ENCODE measurements at regions not wholly inside any gene's neighbourhood (a gene's known extent, or its start where the extent isn't known, plus 50 kb on each side); places are given as distances from the start of the nearest gene placed in this dataset.

DNA sequence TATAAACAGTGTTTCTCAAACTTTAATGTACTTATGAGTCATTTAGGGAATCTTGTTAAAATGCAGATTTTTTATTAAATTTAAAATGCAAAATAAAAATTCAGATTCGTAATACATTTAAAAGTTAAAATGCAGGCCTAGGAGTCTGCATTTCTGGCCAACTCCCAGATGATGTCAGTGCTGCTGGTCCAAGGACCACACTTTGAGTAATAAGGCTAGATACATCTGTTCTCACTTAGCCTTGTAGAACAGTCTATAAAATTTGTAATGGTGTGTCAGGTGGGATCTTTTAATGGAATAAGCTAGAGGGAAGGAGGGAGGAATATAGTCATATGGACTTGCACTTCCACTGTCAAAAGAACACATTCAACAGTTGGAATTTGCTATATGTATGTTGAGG lies 295.6 kb upstream of the BMP2 start:
- Mint-ChIP-seq H3K27ac (no peak overlapping the region), H3K36me3 (no peaks in the 10 kb centered on the region), H3K27me3 (peaks cover 20% of the 10 kb centered on the region)

GRCh38 chr20:6471110-6471647 lies 296.3 kb upstream of the BMP2 start:
- Mint-ChIP-seq H3K4me3 (no peak overlapping the region), H3K27ac (no peak overlapping the region), H3K4me1 (ENCODE audit: unreplicated experiment) (peaks cover 6% of the 10 kb centered on the region), H3K9me3 (no peaks in the 10 kb centered on the region), H3K27me3 (peaks cover 20% of the 10 kb centered on the region), H3K36me3 (no peaks in the 10 kb centered on the region)
- DNase-seq (ENCODE audit: extremely low spot score, unreplicated experiment): no peak
- no peak for TF ChIP-seq CTCF (conservative IDR thresholded peaks at IDR 0.05)

More for the DNA sequence above, 295.6 kb upstream of the BMP2 start:
- peaks cover 6% of the 10 kb centered on the region for H3K4me1 Mint-ChIP-seq (ENCODE audit: unreplicated experiment)
- no peak overlapping the region for H3K4me3 Mint-ChIP-seq
- no peak for DNase-seq (ENCODE audit: extremely low spot score, unreplicated experiment)
- no peaks in the 10 kb centered on the region for H3K9me3 Mint-ChIP-seq
- no peak for TF ChIP-seq CTCF (conservative IDR thresholded peaks at IDR 0.05)

- Mint-ChIP-seq H3K36me3 (no peaks in the 10 kb centered on the region), H3K4me3 (no peak overlapping the region), H3K27me3 (peaks cover 19% of the 10 kb centered on the region), H3K4me1 (ENCODE audit: unreplicated experiment) (peaks cover 6% of the 10 kb centered on the region), H3K9me3 (no peaks in the 10 kb centered on the region), H3K27ac (no peak overlapping the region)
- no peak for DNase-seq (ENCODE audit: extremely low spot score, unreplicated experiment)
- TF ChIP-seq CTCF (conservative IDR thresholded peaks at IDR 0.05): no peak
These were observed 297.8 kb upstream of the BMP2 start for GRCh38 chr20:6469695-6470094.

- no peak overlapping the region for H3K4me3 Mint-ChIP-seq
- no peak for TF ChIP-seq CTCF (conservative IDR thresholded peaks at IDR 0.05)
- no peak overlapping the region for H3K27ac Mint-ChIP-seq
- DNase-seq (ENCODE audit: extremely low spot score, unreplicated experiment): no peak
- peaks cover 3% of the 10 kb centered on the region for H3K4me1 Mint-ChIP-seq (ENCODE audit: unreplicated experiment)
- H3K27me3 Mint-ChIP-seq: peaks cover 22% of the 10 kb centered on the region
- no peaks in the 10 kb centered on the region for H3K36me3 Mint-ChIP-seq
- H3K9me3 Mint-ChIP-seq: no peaks in the 10 kb centered on the region
These were observed 298.9 kb upstream of the BMP2 start for GRCh38 chr20:6468423-6469116.

- Mint-ChIP-seq H3K9me3 (no peaks in the 10 kb centered on the region), H3K36me3 (no peaks in the 10 kb centered on the region), H3K27me3 (peaks cover 16% of the 10 kb centered on the region), H3K27ac (no peak overlapping the region), H3K4me1 (ENCODE audit: unreplicated experiment) (no peaks in the 10 kb centered on the region), H3K4me3 (no peak overlapping the region)
- no peak for TF ChIP-seq CTCF (conservative IDR thresholded peaks at IDR 0.05)
- no peak for DNase-seq (ENCODE audit: extremely low spot score, unreplicated experiment)
These were observed 299.9 kb upstream of the BMP2 start for GRCh38 chr20:6467562-6467961.
